HCT116 (cell line): ENCODE measurements at regions not wholly inside any gene's neighbourhood (a gene's known extent, or its start where the extent isn't known, plus 50 kb on each side); places are given as distances from the start of the nearest gene placed in this dataset.

Source experiments
- ATAC-seq: fragments of 200-7000 bp; cut with Tn5 transposase; 2 replicates; pipeline ENCODE4 v1.9.1; 2020; ENCODE audit warnings: mild to moderate bottlenecking, moderate library complexity
- BruUV-seq: library from RNA; stranded (reverse); fragments of 400-500 nt; replicated peaks from 2 replicates; lab custom pipeline; 2021; lab: Mats Ljungman, UMichigan
- CTCF ChIA-PET: fragments of 300-600 bp; sonication (Branson Sonifier 250); formaldehyde crosslinking; loops from one replicate; lab custom pipeline; 2021; ENCODE audit warnings: antibody characterized with exemption; lab: Charles Lee
- POLR2A ChIA-PET: fragments of 300-600, 350-600 bp; sonication (Branson Sonifier 250); formaldehyde crosslinking; loops from one replicate; lab custom pipeline; 2021; ENCODE audit warnings: antibody characterized with exemption; lab: Charles Lee
- RAD21 ChIA-PET, 2 experiments: fragments of 300-600 bp; sonication (Branson Sonifier 250); formaldehyde crosslinking; loops; one replicate each; lab custom pipeline; 2023; ENCODE audit warnings: low total read pairs in 2 of 2; ENCODE audit not compliant: uncharacterized antibody in 2 of 2, unreplicated experiment in 2 of 2, low non-redundant PET in 1 of 2; lab: Charles Lee
- DNase-seq: peaks from one replicate; pipeline ENCODE4 v3.0.0-alpha.2; 2010; ENCODE audit warnings: low read depth, low spot score
- H2AFZ ChIP-seq: fragments of 200-600 bp; shearing (Covaris generic), sonication (generic); 2 replicates; pipeline ENCODE4 v1.6.1; 2017; ENCODE audit warnings: low read depth, mixed run types, mixed read lengths, antibody characterized with exemption, low read length; ENCODE audit not compliant: poor library complexity, severe bottlenecking
- H3K27ac ChIP-seq: 2 replicates; pipeline ENCODE4 v1.5.1; 2012; ENCODE audit warnings: low read depth, low read length
- H3K27me3 ChIP-seq: fragments of 200-600 bp; sonication (generic); 2 replicates; pipeline ENCODE4 v1.6.1; 2016; ENCODE audit warnings: mixed run types, low read length, mixed read lengths; ENCODE audit not compliant: insufficient read depth
- H3K36me3 ChIP-seq, 2 experiments: fragments of 200-500 bp in 1 of 2; fragments of 200-600 bp in 1 of 2; sonication (Bioruptor generic) in 1 of 2; sonication (generic) in 1 of 2; 2 replicates each; pipeline versions ENCODE4 v1.5.1 to v1.6.1; 2014 to 2016; ENCODE audit warnings: low read length in 2 of 2, inconsistent platforms in 1 of 2, mixed read lengths in 1 of 2, mixed run types in 1 of 2; ENCODE audit not compliant: insufficient read depth in 2 of 2, control insufficient read depth in 1 of 2
- H3K4me1 ChIP-seq, 2 experiments: fragments of 200-600 bp in 1 of 2; sonication (generic) in 1 of 2; 2 replicates each; pipeline versions ENCODE4 v1.5.1 to v1.6.1; 2012 to 2017; ENCODE audit warnings: low read length in 2 of 2, inconsistent platforms in 1 of 2, mild to moderate bottlenecking in 1 of 2, mixed read lengths in 1 of 2, mixed run types in 1 of 2, moderate library complexity in 1 of 2; ENCODE audit not compliant: insufficient read depth in 2 of 2, control insufficient read depth in 1 of 2
- H3K4me2 ChIP-seq: fragments of 200-600 bp; sonication (generic); 2 replicates; pipeline ENCODE4 v1.6.1; 2017; ENCODE audit warnings: mixed run types, low read length, mixed read lengths
- H3K4me3 ChIP-seq, 2 experiments: fragments of 200-600 bp in 1 of 2; sonication (generic) in 1 of 2; replicated peaks in 1 of 2; 2 replicates each; pipeline ENCODE4 v1.5.1; 2011 to 2016; ENCODE audit warnings: low read length in 2 of 2, control low read depth in 1 of 2, low read depth in 1 of 2, mild to moderate bottlenecking in 1 of 2, mixed read lengths in 1 of 2, mixed run types in 1 of 2
- H3K79me2 ChIP-seq: fragments of 200-600 bp; sonication (generic); 2 replicates; pipeline ENCODE4 v1.6.1; 2017; ENCODE audit warnings: mild to moderate bottlenecking, mixed run types, low read length, moderate library complexity, mixed read lengths; ENCODE audit not compliant: insufficient read depth
- H3K9ac ChIP-seq: fragments of 200-600 bp; sonication (generic); 2 replicates; pipeline ENCODE4 v1.6.1; 2016; ENCODE audit warnings: low read length, mixed read lengths
- H3K9me2 ChIP-seq: fragments of 200-600 bp; sonication (generic), shearing (Covaris generic); 2 replicates; pipeline ENCODE4 v1.6.1; 2017; ENCODE audit warnings: mixed run types, mild to moderate bottlenecking, moderate library complexity; ENCODE audit not compliant: insufficient read depth
- H3K9me3 ChIP-seq, 2 experiments: fragments of 200-500 bp in 1 of 2; fragments of 200-600 bp in 1 of 2; sonication (Bioruptor generic) in 1 of 2; sonication (generic) in 1 of 2; 2 replicates each; pipeline ENCODE4 v1.6.1; 2014 to 2017; ENCODE audit warnings: low read length in 2 of 2, mixed read lengths in 2 of 2, inconsistent platforms in 1 of 2, low read depth in 1 of 2, mild to moderate bottlenecking in 1 of 2, mixed run types in 1 of 2, moderate library complexity in 1 of 2; ENCODE audit not compliant: control insufficient read depth in 1 of 2, insufficient read depth in 1 of 2
- H4K20me1 ChIP-seq: fragments of 200-600 bp; sonication (generic), shearing (Covaris generic); 2 replicates; pipeline ENCODE4 v1.6.1; 2017; ENCODE audit warnings: mixed run types, mild to moderate bottlenecking, moderate library complexity; ENCODE audit not compliant: insufficient read depth
- CBX3 ChIP-seq: IDR thresholded peaks from 2 replicates; pipeline ENCODE4 v1.6.1; 2012; ENCODE audit warnings: low read depth
- CEBPB ChIP-seq: IDR thresholded peaks from 2 replicates; pipeline ENCODE4 v1.6.1; 2012; ENCODE audit warnings: low read depth
- EZH2 ChIP-seq: fragments of 200-600 bp; sonication (generic); IDR thresholded peaks from 2 replicates; pipeline ENCODE4 v1.6.1; 2017; ENCODE audit warnings: antibody characterized with exemption, mixed run types
- JUND ChIP-seq: IDR thresholded peaks from 2 replicates; pipeline ENCODE4 v1.6.1; 2012
- POLR2A ChIP-seq: IDR thresholded peaks from 2 replicates; pipeline ENCODE4 v1.7.0; 2011; ENCODE audit warnings: borderline replicate concordance; ENCODE audit not compliant: insufficient read depth, insufficient read length; ENCODE audit errors: extremely low read depth
- POLR2AphosphoS5 ChIP-seq: IDR thresholded peaks from 2 replicates; pipeline ENCODE4 v1.6.1; 2011; ENCODE audit warnings: mild to moderate bottlenecking, low read depth, low read length, moderate library complexity
- RAD21 ChIP-seq: IDR thresholded peaks from 2 replicates; pipeline ENCODE4 v1.6.1; 2012; ENCODE audit warnings: low read depth, mild to moderate bottlenecking
- SIN3A ChIP-seq: IDR thresholded peaks from 2 replicates; pipeline ENCODE4 v1.6.1; 2012; ENCODE audit warnings: low read depth
- SP1 ChIP-seq: IDR thresholded peaks from 2 replicates; pipeline ENCODE4 v1.6.1; 2012; ENCODE audit warnings: low read depth
- SRF ChIP-seq: IDR thresholded peaks from 2 replicates; pipeline ENCODE4 v1.6.1; 2012; ENCODE audit warnings: low read depth
- TCF7L2 ChIP-seq: IDR thresholded peaks from 2 replicates; pipeline ENCODE4 v1.7.0; 2011; ENCODE audit warnings: borderline replicate concordance, inconsistent platforms; ENCODE audit not compliant: insufficient read depth, insufficient read length; ENCODE audit errors: extremely low read depth
- ZFX ChIP-seq: fragments of 450-650 bp; IDR thresholded peaks from 2 replicates; pipeline ENCODE4 v1.6.1; 2017
- intact Hi-C: fragments of 100-400 bp; cut with micrococcal nuclease; formaldehyde crosslinking; loops from 2 replicates; pipeline ENCODE4 v1.10.0; 2022
- TF ChIP-seq, protein P1 (sequence below): IDR thresholded peaks from 2 replicates; pipeline ENCODE4 v1.6.1; 2012
- TF ChIP-seq, protein P2 (sequence below): IDR thresholded peaks from 2 replicates; pipeline ENCODE4 v1.6.1; 2012; ENCODE audit warnings: low read depth

DNA sequence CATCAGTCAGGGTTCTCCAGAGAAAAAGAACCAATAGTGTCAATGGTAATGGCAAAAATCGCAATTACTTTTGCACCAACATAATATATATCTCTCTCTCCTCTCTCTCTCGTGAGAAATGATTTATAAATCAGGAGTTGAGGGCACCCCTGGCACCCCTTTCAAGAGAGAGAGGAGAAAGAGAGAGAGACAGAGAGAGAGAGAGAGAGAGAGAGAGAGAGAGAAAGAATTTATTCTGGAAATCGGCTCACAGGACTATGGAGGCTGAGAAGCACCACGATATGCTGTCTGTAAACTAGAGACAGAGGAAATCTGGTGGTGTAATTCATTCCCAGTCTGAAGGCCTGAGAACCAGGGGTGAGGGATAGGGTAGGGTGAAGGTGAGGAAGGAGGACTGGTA is 201.9 kb upstream of the MAP3K7 start:
- Histone ChIP-seq H3K9me2 (no peaks in the 10 kb centered on the region), H2AFZ (no peak overlapping the region), H3K9ac (no peak overlapping the region), H3K4me1 (no peaks in the 10 kb centered on the region), H3K27me3 (peaks cover 23% of the 10 kb centered on the region), H3K9me3 (no peaks in the 10 kb centered on the region), H4K20me1 (no peaks in the 10 kb centered on the region), H3K4me2 (no peak overlapping the region), H3K4me3 (no peak overlapping the region), H3K36me3 (no peaks in the 10 kb centered on the region), H3K27ac (no peak overlapping the region), H3K79me2 (no peaks in the 10 kb centered on the region)
- ChIA-PET RAD21 (no interaction called here), CTCF (no interaction called here), POLR2A (no interaction called here)
- intact Hi-C loops = no loop called here
- DNase-seq = no peak
- BruUV-seq = no TSS peak
- TF ChIP-seq, protein P1, sequence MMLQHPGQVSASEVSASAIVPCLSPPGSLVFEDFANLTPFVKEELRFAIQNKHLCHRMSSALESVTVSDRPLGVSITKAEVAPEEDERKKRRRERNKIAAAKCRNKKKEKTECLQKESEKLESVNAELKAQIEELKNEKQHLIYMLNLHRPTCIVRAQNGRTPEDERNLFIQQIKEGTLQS = no peak
- TF ChIP-seq SIN3A = no peak
- no peak for TF ChIP-seq RAD21
- TF ChIP-seq CEBPB = no peak
- TF ChIP-seq, protein P2, sequence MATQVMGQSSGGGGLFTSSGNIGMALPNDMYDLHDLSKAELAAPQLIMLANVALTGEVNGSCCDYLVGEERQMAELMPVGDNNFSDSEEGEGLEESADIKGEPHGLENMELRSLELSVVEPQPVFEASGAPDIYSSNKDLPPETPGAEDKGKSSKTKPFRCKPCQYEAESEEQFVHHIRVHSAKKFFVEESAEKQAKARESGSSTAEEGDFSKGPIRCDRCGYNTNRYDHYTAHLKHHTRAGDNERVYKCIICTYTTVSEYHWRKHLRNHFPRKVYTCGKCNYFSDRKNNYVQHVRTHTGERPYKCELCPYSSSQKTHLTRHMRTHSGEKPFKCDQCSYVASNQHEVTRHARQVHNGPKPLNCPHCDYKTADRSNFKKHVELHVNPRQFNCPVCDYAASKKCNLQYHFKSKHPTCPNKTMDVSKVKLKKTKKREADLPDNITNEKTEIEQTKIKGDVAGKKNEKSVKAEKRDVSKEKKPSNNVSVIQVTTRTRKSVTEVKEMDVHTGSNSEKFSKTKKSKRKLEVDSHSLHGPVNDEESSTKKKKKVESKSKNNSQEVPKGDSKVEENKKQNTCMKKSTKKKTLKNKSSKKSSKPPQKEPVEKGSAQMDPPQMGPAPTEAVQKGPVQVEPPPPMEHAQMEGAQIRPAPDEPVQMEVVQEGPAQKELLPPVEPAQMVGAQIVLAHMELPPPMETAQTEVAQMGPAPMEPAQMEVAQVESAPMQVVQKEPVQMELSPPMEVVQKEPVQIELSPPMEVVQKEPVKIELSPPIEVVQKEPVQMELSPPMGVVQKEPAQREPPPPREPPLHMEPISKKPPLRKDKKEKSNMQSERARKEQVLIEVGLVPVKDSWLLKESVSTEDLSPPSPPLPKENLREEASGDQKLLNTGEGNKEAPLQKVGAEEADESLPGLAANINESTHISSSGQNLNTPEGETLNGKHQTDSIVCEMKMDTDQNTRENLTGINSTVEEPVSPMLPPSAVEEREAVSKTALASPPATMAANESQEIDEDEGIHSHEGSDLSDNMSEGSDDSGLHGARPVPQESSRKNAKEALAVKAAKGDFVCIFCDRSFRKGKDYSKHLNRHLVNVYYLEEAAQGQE = no peak
- TF ChIP-seq POLR2A = no peak
- TF ChIP-seq SRF = no peak
- no peak for TF ChIP-seq CBX3
- no peak for TF ChIP-seq EZH2
- no peak for TF ChIP-seq SP1
- TF ChIP-seq ZFX = no peak
- TF ChIP-seq POLR2AphosphoS5 = no peak
- no peak for TF ChIP-seq JUND
- TF ChIP-seq TCF7L2 = no peak
- no peak for ATAC-seq
